Smooth muscle cell (in vitro differentiated cells): ENCODE measurements at regions not wholly inside any gene's neighbourhood (a gene's known extent, or its start where the extent isn't known, plus 50 kb on each side); places are given as distances from the start of the nearest gene placed in this dataset.

Source experiments
- DNase-seq: peaks from one replicate; lab custom pipeline; 2025; ENCODE audit not compliant: unreplicated experiment; lab: John Stamatoyannopoulos, UW
- H2AFZ ChIP-seq: fragments of 200-600 bp; sonication (generic); 2 replicates; pipeline ENCODE4 v1.6.0; 2016; ENCODE audit warnings: antibody characterized with exemption, low read depth, mild to moderate bottlenecking
- H3F3A ChIP-seq: fragments of 200-600 bp; sonication (generic); 2 replicates; pipeline ENCODE4 v1.6.0; 2017; ENCODE audit warnings: antibody characterized with exemption, low read depth
- H3K27ac ChIP-seq: fragments of 200-600 bp; sonication (generic); 2 replicates; pipeline ENCODE4 v1.5.1; 2016; ENCODE audit warnings: low read depth, mild to moderate bottlenecking
- H3K27me3 ChIP-seq: fragments of 200-600 bp; sonication (generic); 2 replicates; pipeline ENCODE4 v1.6.1; 2016; ENCODE audit warnings: low read depth, mild to moderate bottlenecking
- H3K36me3 ChIP-seq: fragments of 200-600 bp; sonication (generic); 2 replicates; pipeline ENCODE4 v1.5.1; 2016; ENCODE audit warnings: low read depth
- H3K4me1 ChIP-seq: fragments of 200-600 bp; sonication (generic); 2 replicates; pipeline ENCODE4 v1.5.1; 2016; ENCODE audit warnings: low read depth
- H3K4me2 ChIP-seq: fragments of 200-600 bp; sonication (generic); 2 replicates; pipeline ENCODE4 v1.6.0; 2016; ENCODE audit warnings: mild to moderate bottlenecking
- H3K4me3 ChIP-seq: fragments of 200-600 bp; sonication (generic); 2 replicates; pipeline ENCODE4 v1.5.1; 2016; ENCODE audit warnings: mild to moderate bottlenecking
- H3K79me2 ChIP-seq: fragments of 200-600 bp; sonication (generic); 2 replicates; pipeline ENCODE4 v1.6.0; 2016; ENCODE audit warnings: low read depth, mild to moderate bottlenecking
- H3K9ac ChIP-seq: fragments of 200-600 bp; sonication (generic); 2 replicates; pipeline ENCODE4 v1.6.0; 2016; ENCODE audit warnings: low read depth
- H3K9me3 ChIP-seq: fragments of 200-600 bp; sonication (generic); replicated peaks from 2 replicates; pipeline ENCODE4 v1.5.1; 2016; ENCODE audit warnings: low read depth
- H4K20me1 ChIP-seq: fragments of 200-600 bp; sonication (generic); 2 replicates; pipeline ENCODE4 v1.6.0; 2016; ENCODE audit warnings: low read depth
- CTCF ChIP-seq: fragments of 200-600 bp; sonication (generic); IDR thresholded peaks from 2 replicates; pipeline ENCODE4 v1.5.1; 2017; ENCODE audit warnings: borderline replicate concordance, mild to moderate bottlenecking, antibody characterized with exemption; ENCODE audit not compliant: insufficient read depth, poor library complexity, severe bottlenecking
- WGBS: methylation state at CpG from one replicate; pipeline ENCODE4 v1.1.7; 2016; ENCODE audit warnings: low lambda C conversion rate; 5-methylcytosine and 5-hydroxymethylcytosine counted together

- no peak overlapping the region for H3K4me3 ChIP-seq
- no peak for DNase-seq
- no peak overlapping the region for H3K4me2 ChIP-seq
- no peaks in the 10 kb centered on the region for H3K79me2 ChIP-seq
- H3K27ac ChIP-seq, result no peak overlapping the region
- peaks cover 3% of the 10 kb centered on the region for H3F3A ChIP-seq
- no peaks in the 10 kb centered on the region for H3K36me3 ChIP-seq
- no peaks in the 10 kb centered on the region for H3K9me3 ChIP-seq
- H3K9ac ChIP-seq, result no peak overlapping the region
- TF ChIP-seq CTCF, result no peak
- H4K20me1 ChIP-seq, result no peaks in the 10 kb centered on the region
- H2AFZ ChIP-seq, result peak overlapping the region; percentile 74
- H3K4me1 ChIP-seq, result peaks cover 6% of the 10 kb centered on the region
- no peaks in the 10 kb centered on the region for H3K27me3 ChIP-seq
Measured at GRCh38 chr5:30853158-30853557, 340.3 kb upstream of the CDH6 start.

GRCh38 chr5:30850866-30851265, 342.6 kb upstream of the CDH6 start:
- DNase-seq, result no peak
- Histone ChIP-seq H3F3A (peaks cover 3% of the 10 kb centered on the region), H3K79me2 (no peaks in the 10 kb centered on the region), H3K9me3 (no peaks in the 10 kb centered on the region), H3K4me2 (peak overlapping the region; percentile 14), H4K20me1 (no peaks in the 10 kb centered on the region), H3K27ac (peak overlapping the region; percentile 65), H3K36me3 (no peaks in the 10 kb centered on the region), H3K4me3 (no peak overlapping the region), H2AFZ (no peak overlapping the region), H3K4me1 (peaks cover 6% of the 10 kb centered on the region), H3K9ac (no peak overlapping the region), H3K27me3 (no peaks in the 10 kb centered on the region)
- WGBS, result 96% methylated on average over 2 of the region's 2 CpGs
- no peak for TF ChIP-seq CTCF

- H3K27me3 ChIP-seq, result no peaks in the 10 kb centered on the region
- no peaks in the 10 kb centered on the region for H3K9me3 ChIP-seq
- H4K20me1 ChIP-seq, result no peaks in the 10 kb centered on the region
- peak overlapping the region; percentile 60 for H2AFZ ChIP-seq
- H3K4me3 ChIP-seq, result no peak overlapping the region
- 50% methylated on average over 6 of the region's 6 CpGs for WGBS
- H3K4me2 ChIP-seq, result peak overlapping the region; percentile 14
- peaks cover 6% of the 10 kb centered on the region for H3K4me1 ChIP-seq
- H3K79me2 ChIP-seq, result no peaks in the 10 kb centered on the region
- H3K9ac ChIP-seq, result peak overlapping the region; percentile 53
- no peak for DNase-seq
- H3K36me3 ChIP-seq, result no peaks in the 10 kb centered on the region
- peaks cover 3% of the 10 kb centered on the region for H3F3A ChIP-seq
- H3K27ac ChIP-seq, result peak overlapping the region; percentile 65
- TF ChIP-seq CTCF, result no peak
Measured at GRCh38 chr5:30849931-30850710, 343.4 kb upstream of the CDH6 start.

GRCh38 chr5:30846171-30846570, 347.3 kb upstream of the CDH6 start:
- DNase-seq, result no peak
- Histone ChIP-seq H3K9me3 (no peaks in the 10 kb centered on the region), H3F3A (peaks cover 3% of the 10 kb centered on the region), H3K4me1 (no peaks in the 10 kb centered on the region), H3K36me3 (no peaks in the 10 kb centered on the region), H2AFZ (no peak overlapping the region), H3K9ac (no peak overlapping the region), H3K4me2 (no peak overlapping the region), H3K27ac (no peak overlapping the region), H3K79me2 (no peaks in the 10 kb centered on the region), H3K27me3 (no peaks in the 10 kb centered on the region), H3K4me3 (no peak overlapping the region), H4K20me1 (no peaks in the 10 kb centered on the region)
- no peak for TF ChIP-seq CTCF
